ENCODE measurements at regions not wholly inside any gene's neighbourhood (a gene's known extent, or its start where the extent isn't known, plus 50 kb on each side); places are given as distances from the start of the nearest gene placed in this dataset.

DNA sequence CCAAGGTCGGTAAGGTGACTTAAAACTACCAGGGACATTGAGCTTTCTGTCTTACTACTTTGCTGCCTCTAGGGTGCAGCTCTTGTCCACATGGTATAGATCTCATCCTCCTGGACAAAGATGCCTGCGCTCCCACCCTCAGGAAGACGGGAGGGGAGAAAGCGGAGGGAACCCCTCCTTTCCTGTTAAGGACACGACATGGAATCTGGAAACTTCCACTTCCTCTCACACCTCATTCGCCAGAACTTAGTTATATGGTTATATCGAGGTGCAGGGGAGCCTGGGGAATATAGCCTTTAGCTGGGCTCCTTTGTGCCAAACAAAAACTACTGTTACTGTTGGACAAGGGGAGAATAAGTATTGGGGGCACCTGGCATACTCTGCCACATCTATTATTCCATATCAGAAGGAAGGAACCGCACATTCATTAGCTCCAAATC, 224.3 kb upstream of the TSHZ2 start (continued):
- TF ChIP-seq, protein P1, sequence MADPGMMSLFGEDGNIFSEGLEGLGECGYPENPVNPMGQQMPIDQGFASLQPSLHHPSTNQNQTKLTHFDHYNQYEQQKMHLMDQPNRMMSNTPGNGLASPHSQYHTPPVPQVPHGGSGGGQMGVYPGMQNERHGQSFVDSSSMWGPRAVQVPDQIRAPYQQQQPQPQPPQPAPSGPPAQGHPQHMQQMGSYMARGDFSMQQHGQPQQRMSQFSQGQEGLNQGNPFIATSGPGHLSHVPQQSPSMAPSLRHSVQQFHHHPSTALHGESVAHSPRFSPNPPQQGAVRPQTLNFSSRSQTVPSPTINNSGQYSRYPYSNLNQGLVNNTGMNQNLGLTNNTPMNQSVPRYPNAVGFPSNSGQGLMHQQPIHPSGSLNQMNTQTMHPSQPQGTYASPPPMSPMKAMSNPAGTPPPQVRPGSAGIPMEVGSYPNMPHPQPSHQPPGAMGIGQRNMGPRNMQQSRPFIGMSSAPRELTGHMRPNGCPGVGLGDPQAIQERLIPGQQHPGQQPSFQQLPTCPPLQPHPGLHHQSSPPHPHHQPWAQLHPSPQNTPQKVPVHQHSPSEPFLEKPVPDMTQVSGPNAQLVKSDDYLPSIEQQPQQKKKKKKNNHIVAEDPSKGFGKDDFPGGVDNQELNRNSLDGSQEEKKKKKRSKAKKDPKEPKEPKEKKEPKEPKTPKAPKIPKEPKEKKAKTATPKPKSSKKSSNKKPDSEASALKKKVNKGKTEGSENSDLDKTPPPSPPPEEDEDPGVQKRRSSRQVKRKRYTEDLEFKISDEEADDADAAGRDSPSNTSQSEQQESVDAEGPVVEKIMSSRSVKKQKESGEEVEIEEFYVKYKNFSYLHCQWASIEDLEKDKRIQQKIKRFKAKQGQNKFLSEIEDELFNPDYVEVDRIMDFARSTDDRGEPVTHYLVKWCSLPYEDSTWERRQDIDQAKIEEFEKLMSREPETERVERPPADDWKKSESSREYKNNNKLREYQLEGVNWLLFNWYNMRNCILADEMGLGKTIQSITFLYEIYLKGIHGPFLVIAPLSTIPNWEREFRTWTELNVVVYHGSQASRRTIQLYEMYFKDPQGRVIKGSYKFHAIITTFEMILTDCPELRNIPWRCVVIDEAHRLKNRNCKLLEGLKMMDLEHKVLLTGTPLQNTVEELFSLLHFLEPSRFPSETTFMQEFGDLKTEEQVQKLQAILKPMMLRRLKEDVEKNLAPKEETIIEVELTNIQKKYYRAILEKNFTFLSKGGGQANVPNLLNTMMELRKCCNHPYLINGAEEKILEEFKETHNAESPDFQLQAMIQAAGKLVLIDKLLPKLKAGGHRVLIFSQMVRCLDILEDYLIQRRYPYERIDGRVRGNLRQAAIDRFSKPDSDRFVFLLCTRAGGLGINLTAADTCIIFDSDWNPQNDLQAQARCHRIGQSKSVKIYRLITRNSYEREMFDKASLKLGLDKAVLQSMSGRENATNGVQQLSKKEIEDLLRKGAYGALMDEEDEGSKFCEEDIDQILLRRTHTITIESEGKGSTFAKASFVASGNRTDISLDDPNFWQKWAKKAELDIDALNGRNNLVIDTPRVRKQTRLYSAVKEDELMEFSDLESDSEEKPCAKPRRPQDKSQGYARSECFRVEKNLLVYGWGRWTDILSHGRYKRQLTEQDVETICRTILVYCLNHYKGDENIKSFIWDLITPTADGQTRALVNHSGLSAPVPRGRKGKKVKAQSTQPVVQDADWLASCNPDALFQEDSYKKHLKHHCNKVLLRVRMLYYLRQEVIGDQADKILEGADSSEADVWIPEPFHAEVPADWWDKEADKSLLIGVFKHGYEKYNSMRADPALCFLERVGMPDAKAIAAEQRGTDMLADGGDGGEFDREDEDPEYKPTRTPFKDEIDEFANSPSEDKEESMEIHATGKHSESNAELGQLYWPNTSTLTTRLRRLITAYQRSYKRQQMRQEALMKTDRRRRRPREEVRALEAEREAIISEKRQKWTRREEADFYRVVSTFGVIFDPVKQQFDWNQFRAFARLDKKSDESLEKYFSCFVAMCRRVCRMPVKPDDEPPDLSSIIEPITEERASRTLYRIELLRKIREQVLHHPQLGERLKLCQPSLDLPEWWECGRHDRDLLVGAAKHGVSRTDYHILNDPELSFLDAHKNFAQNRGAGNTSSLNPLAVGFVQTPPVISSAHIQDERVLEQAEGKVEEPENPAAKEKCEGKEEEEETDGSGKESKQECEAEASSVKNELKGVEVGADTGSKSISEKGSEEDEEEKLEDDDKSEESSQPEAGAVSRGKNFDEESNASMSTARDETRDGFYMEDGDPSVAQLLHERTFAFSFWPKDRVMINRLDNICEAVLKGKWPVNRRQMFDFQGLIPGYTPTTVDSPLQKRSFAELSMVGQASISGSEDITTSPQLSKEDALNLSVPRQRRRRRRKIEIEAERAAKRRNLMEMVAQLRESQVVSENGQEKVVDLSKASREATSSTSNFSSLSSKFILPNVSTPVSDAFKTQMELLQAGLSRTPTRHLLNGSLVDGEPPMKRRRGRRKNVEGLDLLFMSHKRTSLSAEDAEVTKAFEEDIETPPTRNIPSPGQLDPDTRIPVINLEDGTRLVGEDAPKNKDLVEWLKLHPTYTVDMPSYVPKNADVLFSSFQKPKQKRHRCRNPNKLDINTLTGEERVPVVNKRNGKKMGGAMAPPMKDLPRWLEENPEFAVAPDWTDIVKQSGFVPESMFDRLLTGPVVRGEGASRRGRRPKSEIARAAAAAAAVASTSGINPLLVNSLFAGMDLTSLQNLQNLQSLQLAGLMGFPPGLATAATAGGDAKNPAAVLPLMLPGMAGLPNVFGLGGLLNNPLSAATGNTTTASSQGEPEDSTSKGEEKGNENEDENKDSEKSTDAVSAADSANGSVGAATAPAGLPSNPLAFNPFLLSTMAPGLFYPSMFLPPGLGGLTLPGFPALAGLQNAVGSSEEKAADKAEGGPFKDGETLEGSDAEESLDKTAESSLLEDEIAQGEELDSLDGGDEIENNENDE (IDR thresholded peaks at IDR 0.05; ENCODE audit: insufficient replicate concordance, low read length), result no peak
- TF ChIP-seq BACH1 (IDR thresholded peaks at IDR 0.05; ENCODE audit: low read length) (no peak), FOSL1 (IDR thresholded peaks at IDR 0.05; ENCODE audit: insufficient read depth, low read depth, low read length) (no peak), GABPA (IDR thresholded peaks at IDR 0.05; ENCODE audit: borderline replicate concordance, insufficient read depth, low read length) (no peak), POLR2AphosphoS5 (IDR thresholded peaks at IDR 0.05; ENCODE audit: low read depth, low read length) (no peak), SIRT6 (IDR thresholded peaks at IDR 0.05; ENCODE audit: low read length) (no peak), MAFK (IDR thresholded peaks at IDR 0.05; ENCODE audit: low read depth, low read length) (no peak), EP300 (IDR thresholded peaks at IDR 0.05; ENCODE audit: borderline replicate concordance in 1 of 2, low read depth in 2 of 2, low read length in 2 of 2) (no peak), RAD21 (IDR thresholded peaks at IDR 0.05 in 1 of 2, conservative IDR thresholded peaks at IDR 0.05 in 1 of 2; ENCODE audit: low read depth in 2 of 2, low read length in 2 of 2) (peak; percentile 74 to 77), GTF2F1 (IDR thresholded peaks at IDR 0.05; ENCODE audit: borderline replicate concordance, low read depth, low read length) (no peak), TAF7 (optimal IDR thresholded peaks at IDR 0.05; ENCODE audit: borderline replicate concordance, low read depth, low read length) (no peak)

All from H1 (cell line).